ENCODE measurements at regions not wholly inside any gene's neighbourhood (a gene's known extent, or its start where the extent isn't known, plus 50 kb on each side); places are given as distances from the start of the nearest gene placed in this dataset.

DNA sequence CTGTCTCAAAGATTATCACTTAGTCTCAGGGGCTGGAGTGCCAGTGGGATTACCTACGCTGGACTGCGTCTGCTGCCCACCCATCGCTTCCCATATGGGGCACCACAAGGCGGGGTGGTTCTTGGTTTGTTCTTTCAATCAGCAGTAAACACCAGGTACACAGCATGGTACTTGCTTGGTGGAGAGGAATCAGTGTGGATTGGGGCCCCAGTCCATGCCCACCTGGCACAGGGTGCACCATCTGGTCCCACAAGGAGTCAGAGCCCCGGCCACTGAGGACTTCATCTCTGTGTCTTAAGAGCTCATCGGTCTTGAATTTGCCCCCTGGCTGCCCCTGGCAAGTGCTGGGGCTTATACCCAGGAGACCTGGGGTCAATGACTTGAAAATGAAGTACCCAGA, 96.2 kb downstream of the GLI2 start:
- TF ChIP-seq, protein P1, sequence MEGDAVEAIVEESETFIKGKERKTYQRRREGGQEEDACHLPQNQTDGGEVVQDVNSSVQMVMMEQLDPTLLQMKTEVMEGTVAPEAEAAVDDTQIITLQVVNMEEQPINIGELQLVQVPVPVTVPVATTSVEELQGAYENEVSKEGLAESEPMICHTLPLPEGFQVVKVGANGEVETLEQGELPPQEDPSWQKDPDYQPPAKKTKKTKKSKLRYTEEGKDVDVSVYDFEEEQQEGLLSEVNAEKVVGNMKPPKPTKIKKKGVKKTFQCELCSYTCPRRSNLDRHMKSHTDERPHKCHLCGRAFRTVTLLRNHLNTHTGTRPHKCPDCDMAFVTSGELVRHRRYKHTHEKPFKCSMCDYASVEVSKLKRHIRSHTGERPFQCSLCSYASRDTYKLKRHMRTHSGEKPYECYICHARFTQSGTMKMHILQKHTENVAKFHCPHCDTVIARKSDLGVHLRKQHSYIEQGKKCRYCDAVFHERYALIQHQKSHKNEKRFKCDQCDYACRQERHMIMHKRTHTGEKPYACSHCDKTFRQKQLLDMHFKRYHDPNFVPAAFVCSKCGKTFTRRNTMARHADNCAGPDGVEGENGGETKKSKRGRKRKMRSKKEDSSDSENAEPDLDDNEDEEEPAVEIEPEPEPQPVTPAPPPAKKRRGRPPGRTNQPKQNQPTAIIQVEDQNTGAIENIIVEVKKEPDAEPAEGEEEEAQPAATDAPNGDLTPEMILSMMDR (IDR thresholded peaks at IDR 0.05), result no peak
- TF ChIP-seq POLR2A (IDR thresholded peaks at IDR 0.05) (no peak), EP300 (IDR thresholded peaks at IDR 0.05) (no peak)
